ENCODE measurements at regions not wholly inside any gene's neighbourhood (a gene's known extent, or its start where the extent isn't known, plus 50 kb on each side); places are given as distances from the start of the nearest gene placed in this dataset.
A peak's percentile ranks its signal among the peaks of the same experiment; 100 is the strongest.

- no peak for ATAC-seq
- no peak for DNase-seq
Measured at GRCh38 chr6:44608175-44608574, 220.7 kb downstream of the CDC5L start.

GRCh38 chr6:44609051-44609612 lies 221.6 kb downstream of the CDC5L start:
- ATAC-seq (no peak), DNase-seq (no peak)

GRCh38 chr6:44614396-44614795 lies 226.9 kb downstream of the CDC5L start:
- ATAC-seq: no peak

DNA sequence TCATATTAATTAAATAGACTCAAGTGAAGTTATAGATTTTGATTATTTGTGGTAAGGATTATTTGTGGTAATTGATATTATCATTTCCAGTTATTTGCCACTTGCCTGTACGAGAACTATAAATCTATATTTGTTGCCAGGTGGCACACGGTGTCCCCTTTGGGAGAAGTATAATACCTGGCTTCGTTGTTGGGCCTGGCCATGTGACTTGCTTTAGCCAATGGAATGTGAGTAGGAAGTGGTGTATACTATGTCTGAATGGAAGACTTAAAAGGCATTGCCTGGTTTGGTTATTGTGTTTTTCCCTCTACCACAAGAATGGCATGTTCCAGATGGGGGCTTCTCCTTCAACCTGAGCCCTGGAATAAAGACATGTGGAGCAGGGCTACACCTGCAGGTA lies 228.1 kb downstream of the CDC5L start:
- DNase-seq (no peak), ATAC-seq (no peak)

More at GRCh38 chr6:44614396-44614795, 226.9 kb downstream of the CDC5L start:
- DNase-seq: no peak

- ATAC-seq (no peak), DNase-seq (no peak)
Measured at GRCh38 chr6:44617416-44617815, 229.9 kb downstream of the CDC5L start.

- DNase-seq (no peak), ATAC-seq (no peak)
Measured at GRCh38 chr6:44618371-44618770, 230.9 kb downstream of the CDC5L start.

DNA sequence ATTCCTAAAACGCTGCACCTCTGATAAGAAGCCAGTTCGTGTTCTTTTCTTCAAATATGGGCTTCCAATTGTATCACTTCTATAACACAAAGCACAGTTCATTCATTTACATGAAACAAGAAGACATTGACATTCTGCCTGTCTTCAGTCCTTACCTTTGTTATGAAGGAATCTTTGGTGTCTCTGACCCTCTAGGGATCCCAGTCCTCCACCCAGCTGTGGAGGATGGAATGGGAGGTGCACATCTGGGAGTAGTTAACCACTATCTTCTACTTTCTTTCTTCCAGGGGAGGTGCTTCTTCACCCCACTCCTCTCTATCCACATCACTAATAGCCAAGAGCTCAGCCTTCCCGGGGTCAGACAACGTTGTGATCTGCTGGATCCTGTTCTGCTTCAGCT lies 233.4 kb downstream of the CDC5L start:
- ATAC-seq: no peak
- DNase-seq: no peak

DNA sequence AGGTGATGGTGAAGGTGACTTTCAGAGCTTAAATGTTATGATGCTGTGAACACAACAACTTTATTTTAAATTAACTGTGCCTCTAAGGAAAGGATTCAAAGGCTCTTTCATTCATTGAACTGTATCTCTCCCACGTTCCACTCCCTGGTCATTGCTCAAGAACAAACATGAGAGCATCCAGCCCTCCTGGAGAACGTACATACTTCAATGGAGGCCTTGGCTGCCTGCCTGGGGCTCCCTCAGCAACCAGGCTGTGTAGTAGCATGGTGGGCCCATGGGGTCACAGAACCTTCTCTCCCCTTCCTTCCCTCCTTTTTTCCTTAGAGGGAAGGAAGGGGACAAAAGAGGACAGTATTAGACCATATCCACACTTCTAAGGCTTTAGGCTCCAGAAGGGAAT lies 234.3 kb downstream of the CDC5L start:
- ATAC-seq (no peak), DNase-seq (no peak)

GRCh38 chr6:44622555-44622954 lies 235.0 kb downstream of the CDC5L start:
- DNase-seq: no peak
- ATAC-seq: no peak

GRCh38 chr6:44622956-44623355 lies 235.4 kb downstream of the CDC5L start:
- no peak for DNase-seq
- no peak for ATAC-seq

GRCh38 chr6:44624226-44624625 lies 236.7 kb downstream of the CDC5L start:
- ATAC-seq: no peak
- DNase-seq: no peak

DNA sequence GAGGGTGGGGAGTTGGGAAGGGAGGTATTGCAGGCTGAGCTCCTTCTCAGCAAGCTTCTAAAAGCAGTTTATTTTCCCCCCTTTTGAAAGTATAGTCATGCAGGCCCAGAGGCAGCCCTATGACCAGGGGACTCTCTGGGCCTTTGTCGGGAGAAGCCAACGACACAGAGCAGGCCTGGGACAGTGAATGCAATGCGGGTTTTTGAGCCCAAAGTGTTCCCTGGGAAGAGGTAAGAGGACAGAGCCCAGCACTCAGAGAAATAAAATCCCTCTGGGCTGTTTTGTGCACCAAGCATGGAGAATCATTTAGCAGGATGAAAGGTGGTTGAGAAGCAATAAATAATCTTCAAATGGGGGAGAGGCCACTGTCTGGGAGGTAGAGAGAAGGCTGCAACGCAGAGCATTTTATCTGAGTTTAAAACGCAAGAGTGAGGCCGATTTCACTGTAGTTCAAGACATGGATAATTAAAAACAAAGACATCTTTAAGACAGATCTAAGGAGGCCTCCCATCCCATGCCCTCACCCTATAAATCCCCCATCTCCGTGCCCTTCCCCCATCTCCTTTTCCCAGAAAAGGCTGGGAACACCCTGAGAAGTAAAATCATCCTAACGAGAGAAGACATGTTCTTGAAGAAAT lies 237.5 kb downstream of the CDC5L start:
- no peak for ATAC-seq
- no peak for DNase-seq

- ATAC-seq (no peak), DNase-seq (no peak)
Measured at GRCh38 chr6:44625996-44626395, 238.5 kb downstream of the CDC5L start.

DNA sequence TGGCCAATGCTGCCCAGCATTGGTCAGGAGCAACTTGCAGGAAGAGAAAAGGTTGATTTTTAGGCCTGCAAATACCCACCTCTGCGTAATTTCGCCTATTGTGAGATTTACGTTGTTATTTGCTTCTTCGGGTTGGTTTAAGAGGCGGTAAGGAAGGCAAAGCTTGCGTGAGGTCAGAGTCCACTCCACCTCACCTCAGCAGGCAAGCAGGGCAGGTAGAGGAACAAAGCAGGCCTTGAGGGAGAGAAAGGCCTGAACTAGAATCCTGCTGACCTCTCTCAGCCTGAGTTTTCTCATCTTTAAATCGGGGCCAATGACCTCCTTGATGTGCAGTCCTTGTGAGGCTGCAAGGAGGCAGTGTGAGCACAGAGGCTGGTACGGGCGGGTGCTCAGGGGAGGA lies 239.1 kb downstream of the CDC5L start:
- DNase-seq: no peak
- no peak for ATAC-seq

- no peak for ATAC-seq
- DNase-seq: no peak
Measured at GRCh38 chr6:44627091-44627882, 239.8 kb downstream of the CDC5L start.

- no peak for ATAC-seq
- no peak for DNase-seq
Measured at GRCh38 chr6:44627883-44628271, 240.4 kb downstream of the CDC5L start.

DNA sequence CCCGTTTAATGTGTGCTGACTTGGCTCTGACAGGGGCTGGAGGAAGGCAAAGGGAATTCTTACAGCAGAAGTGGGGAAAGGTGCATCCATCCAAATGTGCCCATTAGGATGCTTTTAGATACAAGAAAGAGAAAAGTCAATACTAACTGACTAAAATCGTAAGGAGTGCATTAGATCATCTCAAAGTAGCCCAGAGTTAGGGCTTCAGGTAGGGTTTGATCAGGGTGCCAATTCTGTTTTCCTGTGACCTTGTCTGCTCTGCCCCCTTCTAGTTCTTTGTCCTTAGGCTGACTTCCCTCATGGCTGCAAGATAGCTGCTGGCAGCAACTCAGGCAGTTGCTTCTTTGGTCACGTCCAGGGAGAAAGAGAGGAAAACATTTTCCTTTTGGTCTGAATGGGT lies 240.8 kb downstream of the CDC5L start:
- DNase-seq: no peak
- no peak for ATAC-seq

DNA sequence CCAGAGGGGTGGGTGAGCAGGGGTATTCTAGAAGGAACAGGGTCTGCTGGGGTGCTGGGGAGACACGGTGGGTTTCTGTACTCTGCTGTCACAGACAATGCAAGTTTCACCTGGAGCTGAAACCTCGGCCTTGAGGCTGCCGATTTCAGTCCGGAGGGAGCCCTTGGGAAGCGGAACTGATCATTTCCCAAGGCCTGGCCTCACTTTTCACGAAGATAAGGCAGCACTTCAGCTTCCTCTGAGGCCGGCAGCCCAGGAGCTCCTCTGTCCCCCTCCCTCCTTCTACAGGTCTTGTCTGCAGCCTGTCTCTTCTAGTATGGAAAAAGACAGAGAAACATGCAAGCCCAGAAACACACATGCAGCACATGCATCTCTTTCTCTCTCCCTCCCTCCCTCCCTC lies 242.1 kb downstream of the CDC5L start:
- ATAC-seq (no peak), DNase-seq (no peak)

DNA sequence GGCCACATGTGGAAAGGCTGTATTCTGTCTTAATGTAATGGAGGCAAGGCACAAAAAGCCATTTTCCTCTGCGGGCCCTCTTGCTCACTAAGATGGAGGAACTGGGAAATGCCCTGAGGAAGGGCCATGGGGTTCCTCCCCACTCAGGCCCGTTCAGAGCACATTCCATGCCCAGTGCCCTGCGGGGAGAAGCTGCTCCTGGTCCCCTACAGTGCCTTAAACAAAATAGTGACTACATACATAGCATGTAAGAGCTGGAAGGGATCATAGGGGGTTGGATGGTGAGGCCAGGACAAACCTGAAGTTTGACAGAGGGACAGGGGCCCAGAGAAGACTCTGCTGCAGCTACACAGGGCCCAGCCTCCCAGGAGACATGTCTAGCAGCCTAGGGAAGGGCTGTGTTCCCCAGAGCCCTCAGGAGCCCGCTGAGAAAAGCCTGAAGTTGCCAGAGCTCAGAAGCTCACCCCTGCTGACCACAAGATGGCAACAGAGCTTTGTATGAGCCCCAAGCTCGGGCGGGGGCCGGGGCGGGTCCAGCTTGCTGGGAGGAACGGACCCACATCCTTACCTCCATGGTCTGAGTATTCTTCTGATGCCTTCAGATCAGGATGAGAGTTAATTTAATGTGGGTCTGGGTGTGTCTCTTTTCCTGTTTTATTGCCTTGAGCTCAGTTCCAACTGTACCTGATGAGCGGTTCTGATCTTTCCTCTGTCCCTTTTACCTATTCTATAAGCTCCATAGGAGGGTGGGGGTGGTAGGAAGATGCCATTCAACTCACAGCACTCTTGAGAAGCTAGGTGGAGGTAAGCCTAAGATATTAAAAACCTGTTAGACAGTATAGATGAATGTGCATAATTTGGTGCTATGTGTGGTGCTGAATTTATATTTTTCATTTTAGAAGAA lies 242.9 kb downstream of the CDC5L start:
- peak; percentile 75 for ATAC-seq
- peak; percentile 46 for DNase-seq

DNA sequence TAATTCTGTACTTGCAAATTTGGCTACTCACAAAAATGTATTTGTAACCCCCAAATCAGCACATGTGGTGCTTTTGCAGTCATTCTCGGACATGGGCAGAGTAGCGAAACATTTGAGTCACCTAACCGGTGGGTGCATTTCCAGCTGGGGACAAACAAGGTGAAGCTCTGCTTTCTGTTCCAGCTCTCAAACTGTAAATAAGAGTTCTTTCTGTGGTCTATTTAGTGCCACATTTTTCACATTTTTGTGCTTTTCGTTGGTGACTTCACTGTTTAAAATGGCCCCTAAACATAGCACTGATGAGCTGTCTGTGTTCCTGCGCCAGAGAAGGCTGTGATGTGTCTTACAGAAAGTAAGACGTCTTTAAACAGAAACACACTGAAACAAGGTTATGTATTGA lies 244.5 kb downstream of the CDC5L start:
- no peak for DNase-seq
- no peak for ATAC-seq

DNA sequence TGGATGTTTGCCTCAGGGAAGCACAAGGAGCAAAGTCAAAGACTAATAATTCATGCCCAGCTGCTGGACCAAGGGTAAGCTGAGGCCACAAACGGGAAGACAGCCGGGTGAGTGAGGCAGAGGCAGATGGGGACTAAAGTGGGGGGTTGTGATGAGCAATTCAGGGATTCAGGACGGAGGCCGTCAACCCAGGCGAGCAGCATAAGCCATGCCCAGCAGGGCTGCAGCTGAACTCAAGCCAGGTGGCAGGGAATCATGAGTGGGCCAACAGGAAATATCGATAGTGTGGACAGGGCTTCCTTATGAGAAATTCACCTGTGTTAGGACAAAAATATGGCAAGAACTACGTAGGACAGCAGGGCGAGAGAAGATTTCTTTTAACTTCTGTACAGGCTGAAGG lies 246.8 kb downstream of the CDC5L start:
- DNase-seq: no peak
- ATAC-seq: no peak

GRCh38 chr6:44635486-44635885 lies 248.0 kb downstream of the CDC5L start:
- no peak for DNase-seq
- ATAC-seq: no peak

All from stimulated activated naive CD8-positive, alpha-beta T cell treated with anti-CD3 and anti-CD28 coated beads, Interleukin-15, Interleukin-2, amounts not matched to agents 100 U/mL and 50 U/mL, for 24 hours (primary cell).